ENCODE measurements at regions not wholly inside any gene's neighbourhood (a gene's known extent, or its start where the extent isn't known, plus 50 kb on each side); places are given as distances from the start of the nearest gene placed in this dataset.
"Not testable (repeated sequence)": the region's sequence is repeated elsewhere in the genome, so short reads cannot be mapped to it uniquely, and the experiment has no call there.

- TF ChIP-seq IRF2 (CRISPR knock-in tag; IDR thresholded peaks at IDR 0.05; ENCODE audit: borderline replicate concordance, low read depth); SP1 (CRISPR knock-in tag; conservative IDR thresholded peaks at IDR 0.05); RELA (CRISPR knock-in tag; IDR thresholded peaks at IDR 0.05; ENCODE audit: borderline replicate concordance); CTCF (IDR thresholded peaks at IDR 0.05); TCF7 (CRISPR knock-in tag; IDR thresholded peaks at IDR 0.05; ENCODE audit: low read depth); MAX (CRISPR knock-in tag; IDR thresholded peaks at IDR 0.05); PRDM15 (CRISPR knock-in tag; IDR thresholded peaks at IDR 0.05); ETV6 (CRISPR knock-in tag; IDR thresholded peaks at IDR 0.05); TEAD1 (CRISPR knock-in tag; IDR thresholded peaks at IDR 0.05): not testable (repeated sequence)
- TF ChIP-seq, protein P1, sequence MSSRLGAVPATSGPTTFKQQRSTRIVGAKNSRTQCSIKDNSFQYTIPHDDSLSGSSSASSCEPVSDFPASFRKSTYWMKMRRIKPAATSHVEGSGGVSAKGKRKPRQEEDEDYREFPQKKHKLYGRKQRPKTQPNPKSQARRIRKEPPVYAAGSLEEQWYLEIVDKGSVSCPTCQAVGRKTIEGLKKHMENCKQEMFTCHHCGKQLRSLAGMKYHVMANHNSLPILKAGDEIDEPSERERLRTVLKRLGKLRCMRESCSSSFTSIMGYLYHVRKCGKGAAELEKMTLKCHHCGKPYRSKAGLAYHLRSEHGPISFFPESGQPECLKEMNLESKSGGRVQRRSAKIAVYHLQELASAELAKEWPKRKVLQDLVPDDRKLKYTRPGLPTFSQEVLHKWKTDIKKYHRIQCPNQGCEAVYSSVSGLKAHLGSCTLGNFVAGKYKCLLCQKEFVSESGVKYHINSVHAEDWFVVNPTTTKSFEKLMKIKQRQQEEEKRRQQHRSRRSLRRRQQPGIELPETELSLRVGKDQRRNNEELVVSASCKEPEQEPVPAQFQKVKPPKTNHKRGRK (CRISPR knock-in tag; IDR thresholded peaks at IDR 0.05; ENCODE audit: borderline replicate concordance) = not testable (repeated sequence)
Observed at GRCh38 chr1:862601-863000, 61.1 kb upstream of the SAMD11 start.
